ENCODE measurements at regions not wholly inside any gene's neighbourhood (a gene's known extent, or its start where the extent isn't known, plus 50 kb on each side); places are given as distances from the start of the nearest gene placed in this dataset.

DNA sequence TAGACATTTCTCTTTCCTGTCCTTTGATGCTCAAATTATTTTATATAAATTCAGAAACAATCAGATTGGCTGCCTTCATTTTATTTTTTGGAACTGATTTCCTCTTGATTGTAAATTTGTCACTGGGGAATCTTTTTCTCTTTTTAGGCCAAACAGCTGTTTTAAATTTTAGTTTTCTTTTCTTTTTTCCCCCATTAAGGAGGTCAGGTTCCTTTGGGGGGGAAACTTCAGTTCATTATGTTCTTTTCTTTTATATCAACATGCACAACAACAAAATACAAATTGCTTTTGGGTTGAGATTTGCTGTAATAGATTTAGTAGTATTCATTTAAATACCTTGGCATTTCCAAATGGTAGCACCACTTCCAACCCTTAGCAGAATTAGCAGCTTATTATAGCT is 264.8 kb upstream of the SPRY2 start:
- H3K36me3 ChIP-seq (ENCODE audit: insufficient read depth), result no peaks in the 10 kb centered on the region
- no peak overlapping the region for H3K9ac ChIP-seq
- no peaks in the 10 kb centered on the region for H3K79me2 ChIP-seq (ENCODE audit: insufficient read depth, low read depth)
- TF ChIP-seq, protein P1, sequence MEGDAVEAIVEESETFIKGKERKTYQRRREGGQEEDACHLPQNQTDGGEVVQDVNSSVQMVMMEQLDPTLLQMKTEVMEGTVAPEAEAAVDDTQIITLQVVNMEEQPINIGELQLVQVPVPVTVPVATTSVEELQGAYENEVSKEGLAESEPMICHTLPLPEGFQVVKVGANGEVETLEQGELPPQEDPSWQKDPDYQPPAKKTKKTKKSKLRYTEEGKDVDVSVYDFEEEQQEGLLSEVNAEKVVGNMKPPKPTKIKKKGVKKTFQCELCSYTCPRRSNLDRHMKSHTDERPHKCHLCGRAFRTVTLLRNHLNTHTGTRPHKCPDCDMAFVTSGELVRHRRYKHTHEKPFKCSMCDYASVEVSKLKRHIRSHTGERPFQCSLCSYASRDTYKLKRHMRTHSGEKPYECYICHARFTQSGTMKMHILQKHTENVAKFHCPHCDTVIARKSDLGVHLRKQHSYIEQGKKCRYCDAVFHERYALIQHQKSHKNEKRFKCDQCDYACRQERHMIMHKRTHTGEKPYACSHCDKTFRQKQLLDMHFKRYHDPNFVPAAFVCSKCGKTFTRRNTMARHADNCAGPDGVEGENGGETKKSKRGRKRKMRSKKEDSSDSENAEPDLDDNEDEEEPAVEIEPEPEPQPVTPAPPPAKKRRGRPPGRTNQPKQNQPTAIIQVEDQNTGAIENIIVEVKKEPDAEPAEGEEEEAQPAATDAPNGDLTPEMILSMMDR (conservative IDR thresholded peaks at IDR 0.05; ENCODE audit: low read depth, low read length), result no peak
- H3K4me3 ChIP-seq (IDR thresholded peaks at IDR 0.05; ENCODE audit: insufficient read depth, low read depth, low read length), result no peak overlapping the region
- H3K4me1 ChIP-seq (ENCODE audit: low read depth, poor library complexity, severe bottlenecking), result peaks cover 17% of the 10 kb centered on the region
- H3K27ac ChIP-seq, result no peak overlapping the region
- no peaks in the 10 kb centered on the region for H3K27me3 ChIP-seq (ENCODE audit: insufficient read depth, low read depth)
- no peaks in the 10 kb centered on the region for H4K20me1 ChIP-seq (ENCODE audit: insufficient read depth)
- H3K4me2 ChIP-seq, result no peak overlapping the region
- no peak overlapping the region for H2AFZ ChIP-seq (ENCODE audit: low read depth)

- Histone ChIP-seq H3K27ac (no peak overlapping the region), H3K4me2 (no peak overlapping the region), H2AFZ (ENCODE audit: low read depth) (no peak overlapping the region), H3K79me2 (ENCODE audit: insufficient read depth, low read depth) (no peaks in the 10 kb centered on the region), H3K4me3 (IDR thresholded peaks at IDR 0.05; ENCODE audit: insufficient read depth, low read depth, low read length) (no peak overlapping the region), H4K20me1 (ENCODE audit: insufficient read depth) (no peaks in the 10 kb centered on the region), H3K36me3 (ENCODE audit: insufficient read depth) (no peaks in the 10 kb centered on the region), H3K4me1 (ENCODE audit: low read depth, poor library complexity, severe bottlenecking) (peaks cover 17% of the 10 kb centered on the region), H3K27me3 (ENCODE audit: insufficient read depth, low read depth) (no peaks in the 10 kb centered on the region), H3K9ac (no peak overlapping the region)
- TF ChIP-seq, protein P1 (conservative IDR thresholded peaks at IDR 0.05; ENCODE audit: low read depth, low read length), result no peak
Measured at GRCh38 chr13:80605011-80605410, 264.1 kb upstream of the SPRY2 start.

- H3K79me2 ChIP-seq (ENCODE audit: insufficient read depth, low read depth), result no peaks in the 10 kb centered on the region
- no peak overlapping the region for H3K9ac ChIP-seq
- H2AFZ ChIP-seq (ENCODE audit: low read depth), result no peak overlapping the region
- no peaks in the 10 kb centered on the region for H4K20me1 ChIP-seq (ENCODE audit: insufficient read depth)
- no peak overlapping the region for H3K4me3 ChIP-seq (IDR thresholded peaks at IDR 0.05; ENCODE audit: insufficient read depth, low read depth, low read length)
- H3K4me1 ChIP-seq (ENCODE audit: low read depth, poor library complexity, severe bottlenecking), result peaks cover 17% of the 10 kb centered on the region
- no peaks in the 10 kb centered on the region for H3K27me3 ChIP-seq (ENCODE audit: insufficient read depth, low read depth)
- no peaks in the 10 kb centered on the region for H3K36me3 ChIP-seq (ENCODE audit: insufficient read depth)
- TF ChIP-seq, protein P1 (conservative IDR thresholded peaks at IDR 0.05; ENCODE audit: low read depth, low read length), result no peak
- H3K4me2 ChIP-seq, result peak overlapping the region; percentile 25
- H3K27ac ChIP-seq, result no peak overlapping the region
Measured at GRCh38 chr13:80604098-80604497, 263.2 kb upstream of the SPRY2 start.

DNA sequence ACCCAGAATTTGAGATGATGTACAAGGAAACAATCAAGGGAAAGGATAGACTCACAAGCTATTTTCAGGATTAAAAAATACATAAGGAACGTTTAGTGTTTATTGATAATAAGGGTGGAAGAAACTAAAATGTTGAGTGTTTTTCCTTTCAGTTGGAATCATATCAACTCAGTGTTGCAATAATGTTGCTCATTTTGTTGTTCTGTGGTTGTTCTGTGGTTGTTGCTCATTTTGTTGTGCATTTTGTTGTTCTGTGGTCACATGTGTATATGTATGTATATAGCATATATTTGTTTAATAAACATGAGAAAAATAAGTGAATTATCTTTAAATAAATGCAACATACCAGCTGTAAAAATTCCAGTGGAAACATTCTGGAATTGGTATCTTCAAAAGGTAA is 262.4 kb upstream of the SPRY2 start:
- Histone ChIP-seq H3K9ac (no peak overlapping the region), H2AFZ (ENCODE audit: low read depth) (no peak overlapping the region), H3K27ac (no peak overlapping the region), H3K4me2 (no peak overlapping the region; the same call in 1 of the 2 replicates), H3K27me3 (ENCODE audit: insufficient read depth, low read depth) (no peaks in the 10 kb centered on the region), H4K20me1 (ENCODE audit: insufficient read depth) (no peaks in the 10 kb centered on the region), H3K4me3 (IDR thresholded peaks at IDR 0.05; ENCODE audit: insufficient read depth, low read depth, low read length) (no peak overlapping the region), H3K36me3 (ENCODE audit: insufficient read depth) (no peaks in the 10 kb centered on the region), H3K4me1 (ENCODE audit: low read depth, poor library complexity, severe bottlenecking) (peaks cover 17% of the 10 kb centered on the region), H3K79me2 (ENCODE audit: insufficient read depth, low read depth) (no peaks in the 10 kb centered on the region)
- TF ChIP-seq, protein P1 (conservative IDR thresholded peaks at IDR 0.05; ENCODE audit: low read depth, low read length), result no peak

Data from KMS-11 (cell line).